LHCN-M2 (cell line): ENCODE measurements at regions not wholly inside any gene's neighbourhood (a gene's known extent, or its start where the extent isn't known, plus 50 kb on each side); places are given as distances from the start of the nearest gene placed in this dataset.
A peak's percentile ranks its signal among the peaks of the same experiment; 100 is the strongest.
"Not testable (repeated sequence)": the region's sequence is repeated elsewhere in the genome, so short reads cannot be mapped to it uniquely, and the experiment has no call there.

Experiments used
- DNase-seq: peaks from one replicate; pipeline ENCODE4 v3.0.0-alpha.2; 2012; ENCODE audit warnings: low read depth

DNA sequence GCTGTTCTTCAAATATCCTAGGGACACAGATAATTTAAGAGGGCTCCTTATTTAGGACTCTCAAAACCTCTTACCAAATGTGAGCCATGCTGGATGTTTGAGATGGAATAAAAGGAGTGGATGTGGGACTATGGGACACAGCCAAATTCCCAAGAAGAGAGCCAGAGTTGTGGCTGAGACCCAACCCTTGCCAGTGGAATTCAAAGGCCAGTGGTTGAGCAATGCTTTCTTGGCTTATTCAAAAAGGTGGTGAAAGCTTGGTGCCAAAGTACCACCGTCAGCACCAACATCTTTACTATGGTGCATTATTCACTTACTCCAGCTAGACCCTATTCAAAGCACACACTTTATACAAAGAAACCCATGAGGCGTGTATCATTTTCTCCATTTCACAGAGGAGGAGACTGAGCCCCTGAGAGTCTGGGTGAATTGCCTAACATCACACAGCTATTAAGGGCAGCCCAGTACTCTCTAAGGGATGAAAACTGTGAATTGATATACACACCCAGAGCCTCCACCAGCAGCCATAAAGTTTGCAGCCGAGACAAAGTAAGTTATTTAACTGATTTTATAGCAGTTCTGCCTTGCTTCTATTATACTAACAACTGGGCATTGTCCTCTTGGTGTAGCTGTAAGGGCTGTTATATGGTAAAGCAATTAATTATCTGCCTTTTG is 391.7 kb downstream of the ACTL7B start:
- no peak for DNase-seq

- no peak for DNase-seq
Measured at GRCh38 chr9:108456903-108457302, 398.9 kb downstream of the ACTL7B start.

GRCh38 chr9:108445431-108446071 is 410.2 kb downstream of the ACTL7B start:
- DNase-seq, result no peak

DNA sequence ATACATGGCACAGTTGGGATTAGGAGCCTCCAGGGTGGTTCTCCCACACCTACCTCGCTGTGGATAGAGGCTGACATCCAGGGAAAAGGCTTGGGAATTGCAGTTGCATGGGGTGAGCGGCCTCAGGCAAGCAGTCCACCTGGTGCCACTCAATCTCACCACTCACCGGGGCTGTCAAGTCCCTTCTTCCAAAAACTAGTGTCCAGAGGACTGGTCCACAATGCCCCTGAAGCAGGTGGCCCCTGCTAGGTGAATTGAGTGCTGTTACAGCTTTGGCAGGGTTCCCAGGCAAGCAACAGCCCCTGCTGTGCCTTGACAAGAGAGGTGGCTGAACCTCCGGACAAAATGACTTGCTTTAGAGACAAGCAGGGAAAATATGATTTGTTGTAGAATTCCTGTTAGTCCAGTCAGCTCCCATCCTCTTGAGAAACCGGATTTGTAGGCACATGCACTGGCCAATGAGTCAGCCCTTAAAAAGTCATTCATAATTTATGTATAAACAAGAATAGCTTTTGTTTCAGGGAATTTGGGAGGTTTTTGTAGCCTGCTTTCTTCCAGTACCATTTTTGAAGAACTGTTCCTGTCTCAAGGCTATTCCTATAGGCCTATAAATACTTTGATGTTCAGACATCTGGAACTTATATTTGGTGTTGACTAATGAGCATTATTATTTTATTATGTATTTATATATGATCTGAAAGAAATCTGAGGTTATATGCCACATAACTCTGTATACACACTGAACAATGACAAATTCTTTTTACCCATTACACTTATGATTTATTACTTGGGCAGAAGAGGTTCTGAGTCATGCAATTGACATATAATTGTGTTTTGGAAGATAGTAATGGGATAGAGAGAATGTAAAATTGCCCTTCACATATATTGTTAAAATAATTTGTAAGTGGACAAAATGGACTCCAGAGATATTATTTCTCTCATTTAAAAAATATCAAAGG is 411.1 kb downstream of the ACTL7B start:
- DNase-seq, result peak; percentile 96

DNA sequence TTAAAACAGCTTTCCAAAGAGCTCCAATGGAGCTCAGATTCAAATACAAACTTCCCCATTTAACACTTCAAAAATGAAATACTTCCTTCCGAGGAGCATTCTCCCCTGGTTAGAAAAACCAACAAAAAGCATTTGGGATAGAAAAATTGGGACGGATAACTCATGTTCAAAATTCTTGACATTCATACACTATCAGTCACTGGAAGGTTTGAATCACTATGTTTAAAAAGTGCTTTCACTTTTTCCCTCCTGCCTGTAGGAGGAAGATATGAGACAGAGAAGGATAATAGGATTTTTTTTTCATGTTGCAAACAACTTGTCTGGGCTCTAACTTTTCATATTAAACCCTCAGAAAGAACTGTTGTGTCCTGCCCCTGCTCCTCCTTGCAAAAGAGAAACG is 412.0 kb downstream of the ACTL7B start:
- peak; percentile 87 for DNase-seq

DNA sequence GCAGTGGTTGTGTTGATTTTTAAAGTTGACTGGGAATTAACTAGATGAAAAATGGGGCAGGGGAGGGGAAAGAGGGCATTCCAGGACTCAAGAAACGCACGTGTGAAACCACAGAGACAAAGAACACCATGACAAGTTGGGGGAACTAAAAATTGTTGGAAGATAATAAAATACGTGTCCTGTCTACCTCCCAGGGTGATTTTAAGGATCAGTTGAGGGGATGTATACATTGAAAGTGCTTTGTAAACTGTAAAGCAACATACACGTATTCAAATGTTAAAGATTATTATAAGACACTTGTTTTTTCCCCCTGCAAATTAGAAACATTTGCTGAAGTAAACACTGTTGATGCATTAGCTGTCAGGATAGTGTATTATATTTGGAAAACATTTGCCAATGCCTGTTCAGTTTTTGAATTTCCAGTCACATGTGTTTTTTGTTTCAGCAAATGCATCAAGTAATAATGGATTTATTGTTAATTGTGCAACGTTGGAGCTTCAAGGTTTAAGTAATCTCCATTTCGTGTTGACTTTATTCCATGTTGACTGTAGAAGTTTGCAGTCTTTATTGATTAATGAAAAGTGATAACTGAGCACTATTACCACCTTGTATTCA is 412.7 kb downstream of the ACTL7B start:
- peak; percentile 53 for DNase-seq

GRCh38 chr9:108442627-108443018 is 413.2 kb downstream of the ACTL7B start:
- no peak for DNase-seq

GRCh38 chr9:108441726-108442125 is 414.1 kb downstream of the ACTL7B start:
- no peak for DNase-seq

GRCh38 chr9:108441251-108441650 is 414.5 kb downstream of the ACTL7B start:
- no peak for DNase-seq

DNA sequence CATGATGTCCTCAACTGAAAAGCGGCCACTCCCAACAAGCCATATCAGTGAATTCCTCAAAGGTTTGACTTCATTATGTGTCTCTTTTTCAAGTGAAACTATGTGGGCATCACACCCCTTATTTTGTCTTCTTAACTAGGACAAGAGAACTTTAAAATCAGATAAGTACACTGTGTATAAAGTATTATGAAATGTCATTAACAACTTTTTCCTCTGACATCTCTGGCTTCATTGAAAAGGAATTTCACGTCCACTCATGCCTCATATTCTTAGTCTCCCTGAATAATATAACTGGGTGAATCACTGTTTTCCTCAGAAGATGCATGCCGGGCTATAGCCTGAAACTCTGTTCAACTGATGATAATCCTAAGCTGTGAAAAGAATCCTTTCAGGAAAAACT is 415.8 kb downstream of the ACTL7B start:
- peak; percentile 74 for DNase-seq

GRCh38 chr9:108437656-108438055 is 418.1 kb downstream of the ACTL7B start:
- DNase-seq, result no peak

DNA sequence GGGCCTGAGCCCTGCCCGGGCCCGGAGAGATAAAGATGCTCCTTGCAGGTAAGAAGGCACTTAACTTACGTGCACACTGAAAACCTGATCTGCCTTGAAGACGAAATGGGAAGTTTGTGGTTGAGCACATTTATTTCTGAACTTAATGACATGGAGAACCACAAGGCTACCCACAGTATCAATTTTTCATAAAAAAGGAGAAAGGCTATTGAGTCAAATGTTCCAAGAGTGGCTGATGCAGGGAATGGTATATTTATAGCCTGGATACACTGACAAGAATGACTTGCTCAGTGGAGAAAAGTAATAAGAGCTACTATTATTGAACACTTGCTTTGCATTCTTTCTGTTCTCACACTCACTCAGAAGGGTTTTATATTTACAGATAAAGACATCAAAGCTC is 419.3 kb downstream of the ACTL7B start:
- no peak for DNase-seq

DNA sequence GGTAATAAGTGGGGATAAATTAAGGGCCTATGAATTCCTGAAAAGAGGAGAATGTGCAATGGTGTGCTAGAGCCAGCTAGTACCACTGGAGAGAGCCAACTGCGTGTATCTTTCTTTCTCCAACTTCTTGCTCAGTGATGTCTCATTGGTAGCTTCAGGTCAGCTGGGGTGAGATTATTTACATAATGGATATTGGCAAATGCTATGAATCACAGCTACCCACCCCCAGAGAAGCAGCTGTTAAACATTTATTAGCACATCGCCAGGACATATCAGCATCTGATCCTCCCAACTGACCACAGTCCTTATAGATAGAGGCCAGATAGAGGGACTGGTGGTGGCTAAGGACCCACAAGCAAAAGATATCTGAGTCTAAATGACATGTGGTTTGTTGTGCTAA is 421.3 kb downstream of the ACTL7B start:
- DNase-seq, result peak; percentile 96

DNA sequence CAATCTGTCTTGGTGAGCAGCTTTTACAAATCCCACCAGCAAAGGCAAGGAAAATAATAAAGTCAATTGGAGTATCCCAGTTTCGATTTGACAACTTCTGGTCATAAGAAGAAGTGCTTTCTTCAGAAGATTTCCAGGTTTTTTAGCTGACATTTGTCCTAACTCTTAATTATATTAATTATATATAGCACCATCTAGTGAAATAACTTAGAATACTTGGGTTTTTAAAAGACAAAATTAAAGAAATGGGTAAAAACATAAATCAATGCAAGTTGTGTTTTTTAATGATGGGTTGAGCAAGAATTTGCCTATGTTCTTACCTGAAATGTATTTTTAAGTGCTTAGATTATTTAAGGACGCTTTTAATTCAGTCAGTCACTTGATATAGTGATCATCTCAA is 421.8 kb downstream of the ACTL7B start:
- no peak for DNase-seq

DNA sequence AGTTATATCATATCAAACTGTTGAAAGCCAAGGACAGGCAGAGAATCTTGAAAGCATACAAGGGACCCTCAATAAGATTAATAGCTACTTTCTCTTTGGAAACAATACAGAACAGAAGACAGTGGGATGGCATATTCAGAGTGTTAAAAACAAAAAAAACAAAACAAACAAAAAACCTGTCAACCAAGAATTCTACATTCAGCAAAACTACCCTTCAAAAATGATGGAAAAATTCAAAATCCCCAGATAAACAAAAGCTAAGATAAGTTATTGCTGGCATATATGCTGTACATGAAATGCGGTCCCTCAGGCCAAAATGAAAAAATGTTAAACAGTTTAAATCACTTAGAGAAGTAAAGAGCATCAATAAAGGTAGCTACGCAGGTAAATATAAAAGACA is 425.1 kb downstream of the ACTL7B start:
- no peak for DNase-seq

DNA sequence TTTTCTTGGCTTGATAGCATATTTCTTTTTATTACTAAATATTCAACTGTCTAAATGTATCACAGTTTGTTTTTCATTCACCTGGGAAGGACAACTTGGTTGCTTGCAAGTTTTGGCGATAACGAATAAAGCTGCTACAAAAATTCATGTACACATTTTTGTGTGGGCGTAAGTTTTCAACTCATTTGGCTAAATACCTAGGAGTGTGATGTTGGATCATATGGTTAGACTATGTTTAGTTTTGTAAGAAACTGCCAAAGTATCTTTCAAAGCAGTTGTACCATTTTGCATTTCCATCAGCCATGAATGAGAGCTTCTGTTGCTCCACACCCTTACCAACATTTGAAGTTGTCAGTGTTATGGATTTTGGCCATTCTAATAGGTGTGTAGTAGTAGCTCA is 428.0 kb downstream of the ACTL7B start:
- no peak for DNase-seq

- DNase-seq, result not testable (repeated sequence)
Measured at GRCh38 chr9:108426421-108426940, 429.3 kb downstream of the ACTL7B start.

DNA sequence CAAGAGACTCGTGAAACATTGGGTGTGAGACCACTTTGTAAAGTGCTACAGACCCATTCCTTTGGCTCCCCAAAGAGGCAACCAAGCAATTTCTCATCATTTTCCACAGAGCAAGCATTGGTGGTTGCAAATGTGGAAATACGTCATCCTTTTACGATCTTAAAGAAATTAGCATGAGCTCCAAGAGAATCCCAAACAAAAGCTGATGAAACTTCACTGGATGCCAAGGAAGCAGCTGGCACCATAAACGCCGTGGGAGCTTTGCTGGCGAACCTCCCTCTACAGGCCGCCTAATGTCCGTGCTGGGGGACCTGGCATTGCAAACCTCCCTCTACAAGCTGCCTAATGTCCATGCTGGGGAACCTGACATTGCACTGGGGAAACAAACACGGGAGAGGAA is 432.4 kb downstream of the ACTL7B start:
- no peak for DNase-seq

- DNase-seq, result no peak
Measured at GRCh38 chr9:108419379-108419778, 436.4 kb downstream of the ACTL7B start.

DNA sequence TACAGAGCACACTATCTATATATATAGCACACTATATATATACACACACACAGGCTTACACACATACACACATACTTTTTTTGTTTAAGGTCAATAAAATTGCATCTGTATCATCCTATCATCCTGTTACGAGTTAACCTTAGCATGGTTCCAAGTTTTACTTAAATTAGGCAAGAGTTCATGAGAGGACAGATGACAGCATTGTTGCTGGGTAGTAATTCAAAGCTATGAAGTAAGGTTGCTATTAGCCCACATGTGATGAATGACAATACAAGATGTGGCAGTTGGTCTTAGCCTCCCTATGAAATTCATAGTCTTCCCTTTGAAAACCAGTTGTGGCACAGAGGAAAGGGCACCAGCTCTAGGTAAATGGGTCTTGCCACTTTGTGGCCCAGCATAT is 438.1 kb downstream of the ACTL7B start:
- DNase-seq, result peak; percentile 43

DNA sequence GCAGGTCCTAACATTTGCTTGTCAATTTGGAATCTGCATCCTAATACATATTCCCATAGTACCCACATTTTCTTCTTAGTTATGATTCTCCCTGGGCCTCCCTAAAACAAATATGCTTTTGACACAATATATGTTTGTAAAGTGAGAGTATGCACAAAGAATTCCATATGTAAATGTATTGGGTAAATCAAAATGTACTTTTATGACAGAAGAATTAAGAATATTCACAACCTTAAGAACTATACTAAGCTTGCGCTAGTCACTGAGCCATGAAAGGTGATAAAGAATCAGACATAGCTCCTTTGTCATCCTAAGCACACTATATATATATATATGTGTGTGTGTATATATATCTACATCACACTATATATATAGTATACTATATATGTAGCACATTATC is 438.5 kb downstream of the ACTL7B start:
- DNase-seq, result no peak

- peak; percentile 20 for DNase-seq
Measured at GRCh38 chr9:108416324-108416723, 439.5 kb downstream of the ACTL7B start.
